Mucosa of rectum (tissue), 2 donors: ENCODE measurements at regions not wholly inside any gene's neighbourhood (a gene's known extent, or its start where the extent isn't known, plus 50 kb on each side); places are given as distances from the start of the nearest gene placed in this dataset.
"Not testable (repeated sequence)": the region's sequence is repeated elsewhere in the genome, so short reads cannot be mapped to it uniquely, and the experiment has no call there.

Experiments
- H3K27ac ChIP-seq, 2 donors: one replicate each; pipeline ENCODE4 v1.7.0; 2013; ENCODE audit warnings: inconsistent platforms in 2 of 2, low read depth in 2 of 2, low read length in 2 of 2
- H3K27me3 ChIP-seq, 2 donors: one replicate each; pipeline ENCODE4 v1.7.0; 2013; ENCODE audit warnings: low read length in 2 of 2; ENCODE audit not compliant: control insufficient read depth in 2 of 2, insufficient read depth in 2 of 2
- H3K36me3 ChIP-seq, 2 donors: one replicate each; pipeline ENCODE4 v1.7.0; 2013; ENCODE audit warnings: low read length in 2 of 2; ENCODE audit not compliant: control insufficient read depth in 2 of 2, insufficient read depth in 2 of 2
- H3K4me1 ChIP-seq, 2 donors: one replicate each; pipeline ENCODE4 v1.7.0; 2013; ENCODE audit warnings: low read length in 2 of 2, mild to moderate bottlenecking in 1 of 2; ENCODE audit not compliant: control insufficient read depth in 2 of 2, insufficient read depth in 2 of 2
- H3K4me3 ChIP-seq, 2 donors: one replicate each; pipeline ENCODE4 v1.7.0; 2013; ENCODE audit warnings: low read length in 2 of 2
- H3K9ac ChIP-seq, 2 donors: one replicate each; pipeline ENCODE4 v1.7.0; 2013; ENCODE audit warnings: low read length in 2 of 2, low read depth in 1 of 2, mild to moderate bottlenecking in 1 of 2
- H3K9me3 ChIP-seq, 2 donors: one replicate each; pipeline ENCODE4 v1.7.0; 2013; ENCODE audit warnings: low read length in 2 of 2; ENCODE audit not compliant: control insufficient read depth in 2 of 2
- donor health status: healthy.
- donor health status: Normal muscosa, but diverticular disease.

GRCh38 chr2:83282043-83282795 lies 1176.9 kb downstream of the SUCLG1 start:
- H3K9me3 ChIP-seq, result no peaks in the 10 kb centered on the region
- H3K4me1 ChIP-seq, result no peaks in the 10 kb centered on the region
- no peaks in the 10 kb centered on the region for H3K36me3 ChIP-seq
- no peak overlapping the region for H3K27ac ChIP-seq
- H3K27me3 ChIP-seq, result no peaks in the 10 kb centered on the region
- no peak overlapping the region for H3K9ac ChIP-seq
- no peak overlapping the region for H3K4me3 ChIP-seq

- Histone ChIP-seq H3K27me3 (no peaks in the 10 kb centered on the region), H3K27ac (no peak overlapping the region), H3K9ac (no peak overlapping the region), H3K4me1 (no peaks in the 10 kb centered on the region), H3K9me3 (no peaks in the 10 kb centered on the region), H3K36me3 (no peaks in the 10 kb centered on the region), H3K4me3 (no peak overlapping the region)
Measured at GRCh38 chr2:83280391-83280790, 1178.7 kb downstream of the SUCLG1 start.

- no peaks in the 10 kb centered on the region for H3K9me3 ChIP-seq
- H3K9ac ChIP-seq, result no peak overlapping the region
- no peaks in the 10 kb centered on the region for H3K36me3 ChIP-seq
- no peaks in the 10 kb centered on the region for H3K4me1 ChIP-seq
- H3K27me3 ChIP-seq, result no peaks in the 10 kb centered on the region
- H3K4me3 ChIP-seq, result no peak overlapping the region
- H3K27ac ChIP-seq, result no peak overlapping the region
Measured at GRCh38 chr2:83273322-83273721, 1185.8 kb downstream of the SUCLG1 start.

DNA sequence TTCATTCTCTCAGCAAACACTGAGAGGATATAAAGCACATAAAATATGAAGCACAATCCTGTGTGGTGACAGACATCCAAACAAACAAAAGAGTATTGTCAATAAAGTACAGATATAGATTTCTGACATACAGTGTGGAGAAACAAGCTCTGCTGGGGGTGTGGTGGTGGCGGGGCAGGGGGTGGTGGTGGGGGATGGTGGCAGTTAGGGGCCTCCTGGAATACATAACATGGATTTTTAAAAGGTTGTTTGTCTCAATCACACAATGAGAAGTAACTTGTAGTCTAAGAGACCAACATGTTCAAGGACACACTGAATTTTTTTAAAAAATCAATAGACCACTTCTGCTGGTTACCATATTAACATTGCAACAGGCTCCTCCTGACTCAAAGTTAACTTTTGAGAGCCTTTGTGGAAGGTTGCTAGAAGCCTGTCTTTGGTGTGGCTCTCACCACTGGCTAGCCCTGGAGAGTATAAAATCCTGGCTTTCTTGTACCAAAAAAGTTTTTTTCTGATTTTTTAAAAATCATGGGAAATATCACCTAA lies 1197.4 kb downstream of the SUCLG1 start:
- no peaks in the 10 kb centered on the region for H3K9me3 ChIP-seq
- H3K9ac ChIP-seq, result no peak overlapping the region
- no peak overlapping the region for H3K4me3 ChIP-seq
- no peaks in the 10 kb centered on the region for H3K4me1 ChIP-seq
- no peaks in the 10 kb centered on the region for H3K27me3 ChIP-seq
- no peak overlapping the region for H3K27ac ChIP-seq
- no peaks in the 10 kb centered on the region for H3K36me3 ChIP-seq

- H3K9me3 ChIP-seq, result no peaks in the 10 kb centered on the region
- no peaks in the 10 kb centered on the region for H3K4me1 ChIP-seq
- no peaks in the 10 kb centered on the region for H3K27me3 ChIP-seq
- H3K27ac ChIP-seq, result no peak overlapping the region
- H3K4me3 ChIP-seq, result no peak overlapping the region
- H3K9ac ChIP-seq, result no peak overlapping the region
- H3K36me3 ChIP-seq, result no peaks in the 10 kb centered on the region
Measured at GRCh38 chr2:83253848-83254247, 1205.2 kb downstream of the SUCLG1 start.

DNA sequence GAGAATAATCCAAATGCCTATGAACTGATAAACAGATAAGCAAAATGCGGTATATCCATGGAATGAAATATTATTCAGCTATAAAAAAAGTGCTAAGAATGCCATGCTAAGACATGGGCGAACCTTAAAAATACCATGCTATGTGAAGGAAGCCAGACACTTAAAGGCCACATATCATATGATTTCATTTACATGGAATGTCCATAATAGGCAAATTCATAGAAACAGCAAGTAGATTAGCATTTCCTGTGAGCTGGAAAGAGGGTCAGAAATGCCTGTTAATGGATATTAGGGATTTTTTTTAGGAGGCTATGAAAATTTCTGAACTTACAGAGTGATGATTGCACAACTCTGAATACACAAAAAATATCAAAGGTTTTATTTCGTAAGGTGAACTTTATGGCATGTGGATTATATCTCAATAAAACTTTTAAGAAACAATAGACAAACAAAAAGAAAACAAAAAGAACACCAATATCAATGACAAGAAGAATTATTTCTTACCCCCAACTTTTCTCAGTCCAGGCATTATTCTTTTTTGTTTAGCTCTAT lies 1207.7 kb downstream of the SUCLG1 start:
- Histone ChIP-seq H3K9ac (no peak overlapping the region), H3K27me3 (no peaks in the 10 kb centered on the region), H3K9me3 (no peaks in the 10 kb centered on the region), H3K4me1 (no peaks in the 10 kb centered on the region), H3K36me3 (no peaks in the 10 kb centered on the region), H3K4me3 (no peak overlapping the region), H3K27ac (no peak overlapping the region)

GRCh38 chr2:83245806-83246537 lies 1213.1 kb downstream of the SUCLG1 start:
- not testable (repeated sequence) for H3K9ac ChIP-seq, H3K4me1 ChIP-seq, H3K36me3 ChIP-seq, H3K27ac ChIP-seq, H3K9me3 ChIP-seq, H3K4me3 ChIP-seq, H3K27me3 ChIP-seq

DNA sequence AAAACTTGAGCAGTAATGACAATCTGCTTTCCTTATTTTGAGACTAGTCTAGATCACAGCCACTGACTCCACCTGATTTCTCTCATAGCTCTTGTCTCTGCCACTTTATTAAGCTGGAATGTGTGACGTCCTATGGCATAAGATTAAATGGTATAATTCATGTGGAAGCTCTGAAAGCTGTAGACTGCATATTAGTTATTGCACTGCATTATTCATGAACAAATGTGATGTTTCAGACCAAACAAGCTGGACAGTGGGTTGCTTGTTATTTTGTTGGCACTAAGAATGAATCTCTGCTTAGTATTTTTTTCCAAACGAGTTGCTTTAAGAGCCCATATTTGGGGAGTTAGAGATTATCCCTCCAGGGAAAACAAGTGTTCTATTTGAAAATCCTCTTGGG lies 1218.5 kb downstream of the SUCLG1 start:
- no peaks in the 10 kb centered on the region for H3K9me3 ChIP-seq
- H3K4me1 ChIP-seq, result no peaks in the 10 kb centered on the region
- H3K9ac ChIP-seq, result no peak overlapping the region
- no peaks in the 10 kb centered on the region for H3K36me3 ChIP-seq
- H3K27me3 ChIP-seq, result no peaks in the 10 kb centered on the region
- H3K27ac ChIP-seq, result no peak overlapping the region
- H3K4me3 ChIP-seq, result no peak overlapping the region

GRCh38 chr2:83238111-83238510 lies 1221.0 kb downstream of the SUCLG1 start:
- H3K27me3 ChIP-seq, result no peaks in the 10 kb centered on the region
- no peak overlapping the region for H3K9ac ChIP-seq
- no peak overlapping the region for H3K4me3 ChIP-seq
- H3K9me3 ChIP-seq, result no peaks in the 10 kb centered on the region
- H3K27ac ChIP-seq, result no peak overlapping the region
- no peaks in the 10 kb centered on the region for H3K4me1 ChIP-seq
- H3K36me3 ChIP-seq, result no peaks in the 10 kb centered on the region

- Histone ChIP-seq H3K36me3 (no peaks in the 10 kb centered on the region), H3K9me3 (no peaks in the 10 kb centered on the region), H3K4me1 (no peaks in the 10 kb centered on the region), H3K27me3 (no peaks in the 10 kb centered on the region), H3K27ac (no peak overlapping the region), H3K4me3 (no peak overlapping the region), H3K9ac (no peak overlapping the region)
Measured at GRCh38 chr2:83234246-83234645, 1224.8 kb downstream of the SUCLG1 start.
